Stomach (tissue), 4 donors: ENCODE measurements at regions not wholly inside any gene's neighbourhood (a gene's known extent, or its start where the extent isn't known, plus 50 kb on each side); places are given as distances from the start of the nearest gene placed in this dataset.

Experiments
- CTCF ChIP-seq, 7 experiments: fragments of 450-650 bp in 4 of 7; fragments of 200-600 bp in 3 of 7; sonication (generic) in 3 of 7; IDR thresholded peaks; one replicate each; pipeline ENCODE4 v1.5.1; 2016 to 2019; ENCODE audit warnings: antibody characterized with exemption in 7 of 7, control low read depth in 2 of 7, mild to moderate bottlenecking in 1 of 7
- EP300 ChIP-seq: sonication (generic); formaldehyde crosslinking; IDR thresholded peaks from one replicate; pipeline ENCODE4 v1.6.1; 2017; ENCODE audit warnings: antibody characterized with exemption
- POLR2A ChIP-seq, 4 donors: fragments of 450-650 bp; IDR thresholded peaks; one replicate each; pipeline ENCODE4 v1.6.1; 2016; ENCODE audit warnings: antibody characterized with exemption in 4 of 4, control low read depth in 2 of 4, mild to moderate bottlenecking in 1 of 4, moderate library complexity in 1 of 4

GRCh38 chrX:13218758-13219157 lies 101.1 kb downstream of the ATXN3L start:
- no peak for TF ChIP-seq CTCF (IDR thresholded peaks at IDR 0.05)
- TF ChIP-seq POLR2A (IDR thresholded peaks at IDR 0.05): no peak
- no peak for TF ChIP-seq EP300
